Mesendoderm (in vitro differentiated cells): ENCODE measurements at regions not wholly inside any gene's neighbourhood (a gene's known extent, or its start where the extent isn't known, plus 50 kb on each side); places are given as distances from the start of the nearest gene placed in this dataset.

ENCODE experiments used
- DNase-seq: peaks from one replicate; pipeline ENCODE4 v3.0.0; 2013
- H2AK5ac ChIP-seq: 2 replicates; pipeline ENCODE4 v1.6.1; 2013; ENCODE audit warnings: low read length, inconsistent platforms
- H2BK120ac ChIP-seq: 2 replicates; pipeline ENCODE4 v1.6.1; 2013; ENCODE audit warnings: low read depth, mild to moderate bottlenecking, low read length, moderate library complexity, mixed read lengths
- H2BK15ac ChIP-seq: replicated peaks from 2 replicates; pipeline ENCODE4 v1.6.1; 2013; ENCODE audit warnings: low read depth, mild to moderate bottlenecking, moderate library complexity
- H2BK5ac ChIP-seq: 2 replicates; pipeline ENCODE4 v1.6.1; 2013; ENCODE audit warnings: low read length, inconsistent platforms
- H3K18ac ChIP-seq: 2 replicates; pipeline ENCODE4 v1.6.1; 2013; ENCODE audit warnings: mild to moderate bottlenecking, low read length, mixed read lengths
- H3K23ac ChIP-seq: one replicate; pipeline ENCODE4 v1.6.1; 2013; ENCODE audit warnings: low read length
- H3K27ac ChIP-seq: 2 replicates; pipeline ENCODE4 v1.5.1; 2013; ENCODE audit warnings: low read depth, mild to moderate bottlenecking, inconsistent platforms, low read length, moderate library complexity
- H3K27me3 ChIP-seq: 2 replicates; pipeline ENCODE4 v1.6.1; 2013; ENCODE audit warnings: low read length, control low read depth, mild to moderate bottlenecking, inconsistent platforms; ENCODE audit not compliant: insufficient read depth, poor library complexity
- H3K36me3 ChIP-seq: 2 replicates; pipeline ENCODE4 v1.6.1; 2013; ENCODE audit warnings: low read length, inconsistent platforms; ENCODE audit not compliant: control insufficient read depth, insufficient read depth
- H3K4ac ChIP-seq: one replicate; pipeline ENCODE4 v1.6.1; 2013; ENCODE audit warnings: low read depth, mild to moderate bottlenecking, low read length, moderate library complexity
- H3K4me1 ChIP-seq: 2 replicates; pipeline ENCODE4 v1.6.1; 2013; ENCODE audit warnings: low read depth, low read length, inconsistent platforms; ENCODE audit not compliant: control insufficient read depth
- H3K4me2 ChIP-seq: 2 replicates; pipeline ENCODE4 v1.6.1; 2013; ENCODE audit warnings: low read length
- H3K4me3 ChIP-seq: 2 replicates; pipeline ENCODE4 v1.5.1; 2013; ENCODE audit warnings: mild to moderate bottlenecking, low read length
- H3K56ac ChIP-seq: one replicate; pipeline ENCODE4 v1.6.1; 2013; ENCODE audit warnings: low read length
- H3K79me1 ChIP-seq: 2 replicates; pipeline ENCODE4 v1.6.1; 2013; ENCODE audit warnings: low read length, inconsistent platforms
- H3K79me2 ChIP-seq: 2 replicates; pipeline ENCODE4 v1.6.1; 2013; ENCODE audit warnings: mild to moderate bottlenecking, low read length; ENCODE audit not compliant: control insufficient read depth, insufficient read depth
- H3K9ac ChIP-seq: 2 replicates; pipeline ENCODE4 v1.6.1; 2013; ENCODE audit warnings: low read length, inconsistent platforms
- H4K5ac ChIP-seq: one replicate; pipeline ENCODE4 v1.6.1; 2013; ENCODE audit warnings: low read length
- H4K8ac ChIP-seq: one replicate; pipeline ENCODE4 v1.6.1; 2013; ENCODE audit warnings: low read depth, mild to moderate bottlenecking, control low read depth, low read length, moderate library complexity
- WGBS: extraction: QIAGEN DNeasy Blood & Tissue Kit; methylation state at CpG from one replicate; pipeline ENCODE4 v1.1.7; 2013; ENCODE audit warnings: low lambda C conversion rate, missing lambda C conversion rate; ENCODE audit not compliant: insufficient coverage; ENCODE audit errors: extremely low coverage; 5-methylcytosine and 5-hydroxymethylcytosine counted together

GRCh38 chr11:106242718-106243415 lies 165.4 kb downstream of the AASDHPPT start:
- Histone ChIP-seq H3K4ac (no peak overlapping the region), H3K18ac (no peak overlapping the region), H3K79me1 (no peaks in the 10 kb centered on the region), H2BK5ac (no peak overlapping the region), H2BK120ac (no peak overlapping the region), H3K27me3 (no peaks in the 10 kb centered on the region), H2AK5ac (no peak overlapping the region), H4K5ac (no peak overlapping the region), H3K4me2 (no peak overlapping the region), H3K36me3 (no peaks in the 10 kb centered on the region), H3K56ac (no peak overlapping the region), H3K4me1 (no peaks in the 10 kb centered on the region), H3K79me2 (no peaks in the 10 kb centered on the region), H3K9ac (no peak overlapping the region), H4K8ac (no peak overlapping the region), H3K4me3 (no peak overlapping the region), H2BK15ac (no peak overlapping the region), H3K27ac (no peak overlapping the region), H3K23ac (no peak overlapping the region)
- no CpG with 5 or more reads among the region's 2 CpGs for WGBS
- DNase-seq: no peak

GRCh38 chr11:106246495-106246894 lies 169.0 kb downstream of the AASDHPPT start:
- Histone ChIP-seq H3K27ac (no peak overlapping the region), H3K79me1 (no peaks in the 10 kb centered on the region), H2BK5ac (no peak overlapping the region), H3K4me1 (no peaks in the 10 kb centered on the region), H3K79me2 (no peaks in the 10 kb centered on the region), H3K4me3 (no peak overlapping the region), H3K4ac (no peak overlapping the region), H2BK15ac (no peak overlapping the region), H4K5ac (no peak overlapping the region), H2BK120ac (no peak overlapping the region), H3K27me3 (no peaks in the 10 kb centered on the region), H3K36me3 (no peaks in the 10 kb centered on the region), H3K56ac (no peak overlapping the region), H3K4me2 (no peak overlapping the region), H3K23ac (no peak overlapping the region), H2AK5ac (no peak overlapping the region), H3K18ac (no peak overlapping the region), H3K9ac (no peak overlapping the region), H4K8ac (no peak overlapping the region)
- DNase-seq: no peak
- no CpG with 5 or more reads among the region's 3 CpGs for WGBS

DNA sequence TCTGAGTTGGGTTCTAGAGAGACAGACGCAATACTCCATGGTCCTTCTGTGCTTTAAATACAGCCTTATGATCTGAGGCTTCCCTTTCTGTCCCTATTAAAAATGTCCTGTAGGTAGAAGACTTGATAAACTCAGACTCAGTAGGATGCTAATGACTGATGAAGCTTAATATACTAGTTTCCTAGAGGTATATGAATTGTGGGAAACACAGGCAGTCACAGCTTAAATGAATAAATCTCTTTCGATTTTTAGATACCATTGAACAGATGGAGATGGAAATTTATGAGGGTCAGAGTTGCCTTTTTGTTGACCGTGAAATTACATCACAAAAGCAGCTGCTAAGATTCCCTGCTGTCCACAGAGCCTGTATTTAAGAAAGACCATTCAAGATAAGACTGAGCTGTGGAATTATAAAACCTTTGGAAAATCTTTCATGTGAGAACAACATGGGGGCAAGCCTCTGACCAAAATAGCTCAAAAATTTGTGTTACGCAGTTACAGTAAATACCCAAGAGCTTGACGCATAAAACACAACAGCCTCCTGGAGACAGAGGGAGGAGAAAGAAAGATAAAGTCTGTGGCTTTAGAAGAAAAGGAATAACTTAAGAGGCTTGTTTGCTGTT lies 172.3 kb downstream of the AASDHPPT start:
- H3K9ac ChIP-seq: no peak overlapping the region
- no peak overlapping the region for H4K8ac ChIP-seq
- no peak overlapping the region for H2BK120ac ChIP-seq
- H3K4me3 ChIP-seq: no peak overlapping the region
- no peak overlapping the region for H3K56ac ChIP-seq
- no peak overlapping the region for H3K4me2 ChIP-seq
- no peak overlapping the region for H3K27ac ChIP-seq
- no peaks in the 10 kb centered on the region for H3K27me3 ChIP-seq
- H2BK15ac ChIP-seq: no peak overlapping the region
- WGBS: no CpG with 5 or more reads among the region's 5 CpGs
- H3K4ac ChIP-seq: no peak overlapping the region
- H2BK5ac ChIP-seq: no peak overlapping the region
- no peak overlapping the region for H4K5ac ChIP-seq
- no peaks in the 10 kb centered on the region for H3K36me3 ChIP-seq
- no peak overlapping the region for H2AK5ac ChIP-seq
- H3K18ac ChIP-seq: no peak overlapping the region
- no peaks in the 10 kb centered on the region for H3K79me2 ChIP-seq
- no peaks in the 10 kb centered on the region for H3K4me1 ChIP-seq
- no peaks in the 10 kb centered on the region for H3K79me1 ChIP-seq
- no peak for DNase-seq
- H3K23ac ChIP-seq: no peak overlapping the region

DNA sequence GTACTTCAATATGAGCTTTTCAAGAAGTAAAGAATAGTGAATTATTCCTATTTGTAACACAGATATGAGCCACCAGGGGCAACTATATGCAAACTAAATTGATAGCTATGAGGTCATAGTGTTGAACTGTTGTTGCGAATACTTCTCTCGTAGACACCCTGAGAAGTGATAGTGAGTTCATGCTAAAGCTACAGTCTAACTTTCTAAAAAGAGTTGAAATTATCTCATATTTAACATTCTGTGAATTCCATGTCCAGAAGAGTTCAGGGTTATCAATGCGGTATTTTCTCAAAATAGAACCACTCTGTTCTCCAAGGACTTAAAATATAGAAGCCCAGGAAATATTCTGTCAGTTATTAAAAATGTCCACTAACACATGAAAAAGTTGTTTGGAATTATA lies 185.4 kb downstream of the AASDHPPT start:
- no peak overlapping the region for H2BK15ac ChIP-seq
- no peak overlapping the region for H3K4ac ChIP-seq
- no peak overlapping the region for H2BK120ac ChIP-seq
- no peaks in the 10 kb centered on the region for H3K36me3 ChIP-seq
- H3K56ac ChIP-seq: no peak overlapping the region
- no peak overlapping the region for H2AK5ac ChIP-seq
- H3K4me3 ChIP-seq: no peak overlapping the region
- no peaks in the 10 kb centered on the region for H3K79me2 ChIP-seq
- H3K79me1 ChIP-seq: no peaks in the 10 kb centered on the region
- no peak overlapping the region for H2BK5ac ChIP-seq
- no peak overlapping the region for H3K27ac ChIP-seq
- H3K4me1 ChIP-seq: no peaks in the 10 kb centered on the region
- no peak overlapping the region for H4K8ac ChIP-seq
- no peak overlapping the region for H3K9ac ChIP-seq
- H3K23ac ChIP-seq: no peak overlapping the region
- WGBS: no CpG with 5 or more reads among the region's 3 CpGs
- DNase-seq: no peak
- H3K4me2 ChIP-seq: no peak overlapping the region
- H3K27me3 ChIP-seq: no peaks in the 10 kb centered on the region
- no peak overlapping the region for H4K5ac ChIP-seq
- H3K18ac ChIP-seq: no peak overlapping the region

- Histone ChIP-seq H4K8ac (no peak overlapping the region), H3K4me3 (no peak overlapping the region), H2BK15ac (no peak overlapping the region), H3K23ac (no peak overlapping the region), H2BK5ac (no peak overlapping the region), H3K18ac (no peak overlapping the region), H3K9ac (no peak overlapping the region), H3K36me3 (no peaks in the 10 kb centered on the region), H3K56ac (no peak overlapping the region), H2AK5ac (no peak overlapping the region), H4K5ac (no peak overlapping the region), H3K79me1 (no peaks in the 10 kb centered on the region), H3K27ac (no peak overlapping the region), H3K27me3 (no peaks in the 10 kb centered on the region), H3K79me2 (no peaks in the 10 kb centered on the region), H2BK120ac (no peak overlapping the region), H3K4me2 (no peak overlapping the region), H3K4me1 (no peaks in the 10 kb centered on the region), H3K4ac (no peak overlapping the region)
- DNase-seq: no peak
- whole genome bisulfite sequencing: no CpG with 5 or more reads among the region's 3 CpGs
These were observed 186.1 kb downstream of the AASDHPPT start for GRCh38 chr11:106263527-106263926.

DNA sequence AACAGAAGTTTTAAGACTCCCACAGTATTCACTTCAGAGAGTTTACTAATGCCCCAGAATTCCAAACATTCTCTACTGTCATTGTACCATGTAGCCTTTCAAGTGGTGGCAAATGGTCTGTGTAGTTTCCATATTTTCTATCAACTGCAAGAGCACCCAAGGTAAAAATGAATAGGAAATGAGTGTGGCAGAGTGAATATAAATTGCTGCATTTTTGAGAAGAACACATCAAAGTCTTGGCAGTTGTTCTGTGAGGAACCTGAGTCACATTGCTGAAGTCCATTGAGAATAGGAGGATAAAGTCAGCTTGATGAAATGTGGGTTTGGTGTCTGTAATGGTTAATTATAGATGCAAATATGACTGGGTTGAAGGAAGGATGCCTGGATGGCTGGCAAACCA lies 193.6 kb downstream of the AASDHPPT start:
- Histone ChIP-seq H3K18ac (no peak overlapping the region), H3K27ac (no peak overlapping the region), H3K56ac (no peak overlapping the region), H2AK5ac (no peak overlapping the region), H3K4me2 (no peak overlapping the region), H4K5ac (no peak overlapping the region), H3K79me1 (no peaks in the 10 kb centered on the region), H3K23ac (no peak overlapping the region), H2BK5ac (no peak overlapping the region), H2BK120ac (no peak overlapping the region), H3K4ac (no peak overlapping the region), H4K8ac (no peak overlapping the region), H3K27me3 (no peaks in the 10 kb centered on the region), H3K4me1 (no peaks in the 10 kb centered on the region), H3K9ac (no peak overlapping the region), H3K79me2 (no peaks in the 10 kb centered on the region), H3K4me3 (no peak overlapping the region), H3K36me3 (no peaks in the 10 kb centered on the region), H2BK15ac (no peak overlapping the region)
- no peak for DNase-seq
